Left ventricle myocardium inferior (tissue), 1 donor: ENCODE measurements at regions not wholly inside any gene's neighbourhood (a gene's known extent, or its start where the extent isn't known, plus 50 kb on each side); places are given as distances from the start of the nearest gene placed in this dataset.
"Not testable (repeated sequence)": the region's sequence is repeated elsewhere in the genome, so short reads cannot be mapped to it uniquely, and the experiment has no call there.

Experiments
- DNase-seq: peaks from one replicate; pipeline ENCODE4 v3.0.0-alpha.2; 2020
- H3K27ac ChIP-seq: fragments of 200-600 bp; replicated peaks from 2 replicates; pipeline ENCODE4 v1.8.0; 2021
- H3K27me3 ChIP-seq: fragments of 200-600 bp; 2 replicates; pipeline ENCODE4 v1.8.0; 2021; ENCODE audit warnings: low read depth
- H3K36me3 ChIP-seq: fragments of 200-600 bp; 2 replicates; pipeline ENCODE4 v1.8.0; 2021
- H3K4me1 ChIP-seq: fragments of 200-600 bp; 2 replicates; pipeline ENCODE4 v1.8.0; 2021
- H3K4me3 ChIP-seq: fragments of 200-600 bp; 2 replicates; pipeline ENCODE4 v1.8.0; 2021; ENCODE audit warnings: mild to moderate bottlenecking, moderate library complexity
- H3K9me3 ChIP-seq: fragments of 200-600 bp; replicated peaks from 2 replicates; pipeline ENCODE4 v1.8.0; 2021
- CTCF ChIP-seq: fragments of 200-600 bp; IDR thresholded peaks from 2 replicates; pipeline ENCODE4 v1.8.0; 2021; ENCODE audit warnings: antibody characterized with exemption, mild to moderate bottlenecking, borderline replicate concordance
- intact Hi-C: fragments of 100-400 bp; cut with micrococcal nuclease; formaldehyde crosslinking; loops from one replicate; pipeline ENCODE4 v1.11.0; 2022
- donor health status: DM: no; HTN: yes; CAD: no; lungs with severe emphysema.

- Histone ChIP-seq H3K36me3 (no peaks in the 10 kb centered on the region), H3K4me1 (no peaks in the 10 kb centered on the region), H3K4me3 (no peak overlapping the region), H3K9me3 (peaks cover 18% of the 10 kb centered on the region), H3K27me3 (no peaks in the 10 kb centered on the region), H3K27ac (no peak overlapping the region)
- intact Hi-C loops = no loop called here
- no peak for DNase-seq
- no peak for TF ChIP-seq CTCF
These were observed 141.1 kb upstream of the HS3ST4 start for GRCh38 chr16:25550647-25551046.

- TF ChIP-seq CTCF = no peak
- Histone ChIP-seq H3K27ac (no peak overlapping the region), H3K4me1 (no peaks in the 10 kb centered on the region), H3K27me3 (no peaks in the 10 kb centered on the region), H3K4me3 (no peak overlapping the region), H3K9me3 (peaks cover 18% of the 10 kb centered on the region), H3K36me3 (no peaks in the 10 kb centered on the region)
- intact Hi-C loops = no loop called here
- DNase-seq = no peak
These were observed 145.0 kb upstream of the HS3ST4 start for GRCh38 chr16:25546791-25547190.

GRCh38 chr16:25544294-25544693 lies 147.5 kb upstream of the HS3ST4 start:
- Histone ChIP-seq H3K27ac (no peak overlapping the region), H3K9me3 (peaks cover 6% of the 10 kb centered on the region), H3K36me3 (no peaks in the 10 kb centered on the region), H3K4me1 (no peaks in the 10 kb centered on the region), H3K27me3 (no peaks in the 10 kb centered on the region), H3K4me3 (no peak overlapping the region)
- no peak for TF ChIP-seq CTCF
- intact Hi-C loops = no loop called here
- no peak for DNase-seq

- Histone ChIP-seq H3K4me1 (no peaks in the 10 kb centered on the region), H3K27ac (no peak overlapping the region), H3K27me3 (no peaks in the 10 kb centered on the region), H3K9me3 (peaks cover 6% of the 10 kb centered on the region), H3K4me3 (no peak overlapping the region), H3K36me3 (no peaks in the 10 kb centered on the region)
- DNase-seq = no peak
- TF ChIP-seq CTCF = no peak
- intact Hi-C loops = no loop called here
These were observed 149.5 kb upstream of the HS3ST4 start for GRCh38 chr16:25542306-25542705.

- H3K27me3 ChIP-seq, intact Hi-C loops, H3K27ac ChIP-seq, H3K4me1 ChIP-seq, H3K36me3 ChIP-seq, DNase-seq, H3K4me3 ChIP-seq: not testable (repeated sequence)
- H3K9me3 ChIP-seq = peaks cover 18% of the 10 kb centered on the region
These were observed 152.0 kb upstream of the HS3ST4 start for GRCh38 chr16:25539767-25540166.

GRCh38 chr16:25523183-25523582 lies 168.6 kb upstream of the HS3ST4 start:
- Histone ChIP-seq H3K27ac (no peak overlapping the region), H3K9me3 (no peaks in the 10 kb centered on the region), H3K36me3 (no peaks in the 10 kb centered on the region), H3K27me3 (no peaks in the 10 kb centered on the region), H3K4me1 (no peaks in the 10 kb centered on the region), H3K4me3 (no peak overlapping the region)
- no peak for TF ChIP-seq CTCF
- intact Hi-C loops = no loop called here
- no peak for DNase-seq
